ENCODE measurements at regions not wholly inside any gene's neighbourhood (a gene's known extent, or its start where the extent isn't known, plus 50 kb on each side); places are given as distances from the start of the nearest gene placed in this dataset.

DNA sequence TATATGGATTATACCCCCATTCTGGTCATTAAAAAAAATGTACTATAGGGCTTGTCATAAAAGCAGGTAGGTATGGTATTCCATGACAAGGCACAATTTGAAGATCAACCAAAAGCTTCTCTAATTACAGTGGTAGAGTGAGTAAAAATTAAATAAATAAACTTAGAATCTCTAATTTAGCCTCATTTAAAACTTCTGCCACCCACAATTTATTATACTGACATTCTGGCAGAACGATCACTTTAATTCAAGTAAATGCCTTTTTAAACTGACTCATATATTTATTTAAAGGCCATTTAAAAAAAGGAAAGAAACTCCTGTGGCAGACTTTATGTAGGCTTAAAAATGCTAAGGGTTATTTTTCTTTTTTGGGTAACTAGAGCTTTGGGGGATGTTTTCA lies 68.3 kb upstream of the PHACTR2 start:
- TF ChIP-seq, protein P1, sequence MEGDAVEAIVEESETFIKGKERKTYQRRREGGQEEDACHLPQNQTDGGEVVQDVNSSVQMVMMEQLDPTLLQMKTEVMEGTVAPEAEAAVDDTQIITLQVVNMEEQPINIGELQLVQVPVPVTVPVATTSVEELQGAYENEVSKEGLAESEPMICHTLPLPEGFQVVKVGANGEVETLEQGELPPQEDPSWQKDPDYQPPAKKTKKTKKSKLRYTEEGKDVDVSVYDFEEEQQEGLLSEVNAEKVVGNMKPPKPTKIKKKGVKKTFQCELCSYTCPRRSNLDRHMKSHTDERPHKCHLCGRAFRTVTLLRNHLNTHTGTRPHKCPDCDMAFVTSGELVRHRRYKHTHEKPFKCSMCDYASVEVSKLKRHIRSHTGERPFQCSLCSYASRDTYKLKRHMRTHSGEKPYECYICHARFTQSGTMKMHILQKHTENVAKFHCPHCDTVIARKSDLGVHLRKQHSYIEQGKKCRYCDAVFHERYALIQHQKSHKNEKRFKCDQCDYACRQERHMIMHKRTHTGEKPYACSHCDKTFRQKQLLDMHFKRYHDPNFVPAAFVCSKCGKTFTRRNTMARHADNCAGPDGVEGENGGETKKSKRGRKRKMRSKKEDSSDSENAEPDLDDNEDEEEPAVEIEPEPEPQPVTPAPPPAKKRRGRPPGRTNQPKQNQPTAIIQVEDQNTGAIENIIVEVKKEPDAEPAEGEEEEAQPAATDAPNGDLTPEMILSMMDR (IDR thresholded peaks at IDR 0.05; ENCODE audit: insufficient read depth, low read length, poor library complexity, severe bottlenecking) = no peak
- Histone ChIP-seq H3K36me3 (ENCODE audit: control insufficient read depth, insufficient read depth, low read length) (no peaks in the 10 kb centered on the region), H3K4me3 (replicated peaks; ENCODE audit: low read depth, low read length) (no peak overlapping the region), H3K27me3 (replicated peaks; ENCODE audit: control insufficient read depth, insufficient read depth, low read length) (no peaks in the 10 kb centered on the region)
- no peak for DNase-seq (ENCODE audit: extremely low read depth, insufficient read length)

DNA sequence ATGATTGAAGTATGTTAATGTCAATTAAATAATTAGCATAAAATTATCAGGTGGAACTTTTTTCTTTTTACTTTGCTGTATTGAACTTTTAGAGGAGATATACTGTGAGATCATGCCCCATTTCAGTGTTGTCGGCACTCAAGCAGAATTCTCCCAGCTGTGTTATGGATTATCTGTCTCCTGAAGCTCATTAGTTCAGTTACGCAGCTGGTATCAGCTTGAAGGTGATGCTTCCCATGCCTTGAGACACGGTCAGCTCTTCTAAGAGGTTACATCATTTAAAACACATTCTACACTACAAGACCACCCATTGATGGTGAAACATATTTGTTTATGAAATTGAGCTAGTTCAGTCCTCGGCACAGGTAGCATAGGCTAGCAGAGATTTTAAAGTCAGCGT lies 68.9 kb upstream of the PHACTR2 start:
- no peak for DNase-seq (ENCODE audit: extremely low read depth, insufficient read length)
- Histone ChIP-seq H3K36me3 (ENCODE audit: control insufficient read depth, insufficient read depth, low read length) (no peaks in the 10 kb centered on the region), H3K4me3 (replicated peaks; ENCODE audit: low read depth, low read length) (no peak overlapping the region), H3K27me3 (replicated peaks; ENCODE audit: control insufficient read depth, insufficient read depth, low read length) (no peaks in the 10 kb centered on the region)
- TF ChIP-seq, protein P1 (IDR thresholded peaks at IDR 0.05; ENCODE audit: insufficient read depth, low read length, poor library complexity, severe bottlenecking) = no peak

DNA sequence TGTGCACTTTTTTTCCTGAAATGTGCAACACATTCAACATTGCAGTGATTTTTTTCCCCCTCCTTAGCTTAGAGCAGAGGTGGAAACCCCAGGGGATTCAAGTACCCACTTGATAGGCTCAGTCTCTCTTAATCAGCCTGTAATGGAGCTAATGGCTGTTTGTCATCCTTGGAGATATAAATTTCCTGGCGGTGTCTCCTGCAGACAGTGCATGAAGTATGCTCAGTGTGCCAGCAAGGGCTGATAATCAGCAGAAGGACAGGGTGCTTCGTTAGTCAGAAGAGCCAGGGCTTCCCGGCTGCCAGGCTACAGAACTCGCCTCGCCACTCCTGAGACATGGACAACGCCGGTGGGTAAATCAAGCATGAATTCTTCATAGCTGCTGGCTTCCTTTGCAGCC lies 69.8 kb upstream of the PHACTR2 start:
- H3K27me3 ChIP-seq (replicated peaks; ENCODE audit: control insufficient read depth, insufficient read depth, low read length) = no peaks in the 10 kb centered on the region
- H3K36me3 ChIP-seq (ENCODE audit: control insufficient read depth, insufficient read depth, low read length) = no peaks in the 10 kb centered on the region
- no peak overlapping the region for H3K4me3 ChIP-seq (replicated peaks; ENCODE audit: low read depth, low read length)
- no peak for DNase-seq (ENCODE audit: extremely low read depth, insufficient read length)
- TF ChIP-seq, protein P1 (IDR thresholded peaks at IDR 0.05; ENCODE audit: insufficient read depth, low read length, poor library complexity, severe bottlenecking) = no peak

DNA sequence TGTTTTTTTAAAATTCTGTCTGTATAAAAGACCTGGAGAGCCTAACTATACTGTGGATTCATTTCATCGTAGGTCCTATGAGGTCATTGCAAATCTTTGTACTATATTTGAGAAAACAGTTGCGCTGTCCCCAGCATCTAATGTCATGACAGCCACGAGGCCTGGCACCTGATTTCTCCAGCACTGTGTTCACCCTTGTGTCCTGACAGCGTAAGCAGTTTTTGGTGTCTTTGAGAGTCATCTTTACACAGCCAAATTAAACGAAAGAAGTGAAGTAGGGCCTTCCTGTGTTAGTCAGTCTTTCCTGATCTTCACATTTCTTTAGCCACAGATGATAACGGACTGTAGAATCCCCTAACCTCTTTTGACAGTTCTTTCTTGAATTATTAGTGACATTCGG lies 70.6 kb upstream of the PHACTR2 start:
- Histone ChIP-seq H3K36me3 (ENCODE audit: control insufficient read depth, insufficient read depth, low read length) (no peaks in the 10 kb centered on the region), H3K27me3 (replicated peaks; ENCODE audit: control insufficient read depth, insufficient read depth, low read length) (no peaks in the 10 kb centered on the region), H3K4me3 (replicated peaks; ENCODE audit: low read depth, low read length) (no peak overlapping the region)
- no peak for DNase-seq (ENCODE audit: extremely low read depth, insufficient read length)
- TF ChIP-seq, protein P1 (IDR thresholded peaks at IDR 0.05; ENCODE audit: insufficient read depth, low read length, poor library complexity, severe bottlenecking) = no peak

DNA sequence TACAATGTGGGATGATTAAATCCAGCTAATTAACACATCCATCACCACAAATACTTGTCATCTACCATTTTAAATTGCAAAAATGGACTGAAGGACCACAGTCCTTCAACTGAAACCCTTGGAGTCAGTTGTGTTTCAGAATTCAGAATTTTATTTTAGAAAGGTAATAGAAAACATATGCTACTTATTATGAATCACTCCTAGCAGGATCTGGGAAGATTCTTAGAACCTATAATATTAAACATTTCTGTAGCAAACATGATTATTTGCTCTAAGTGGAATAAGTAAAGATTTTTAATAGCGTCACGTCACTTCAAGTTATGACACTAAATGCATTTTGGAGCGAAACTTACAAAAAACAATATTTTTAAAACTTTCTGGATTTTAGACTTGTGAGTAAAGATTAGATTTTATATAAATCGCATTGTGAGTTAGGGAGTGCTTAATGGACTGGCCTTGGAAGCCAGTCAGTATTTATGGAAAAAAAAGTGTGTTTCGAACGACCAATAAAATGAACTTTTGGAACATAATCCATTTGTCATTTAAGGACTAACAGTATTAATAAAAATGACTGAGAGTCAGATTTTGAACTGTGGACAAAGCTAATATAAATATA lies 71.8 kb upstream of the PHACTR2 start:
- no peaks in the 10 kb centered on the region for H3K27me3 ChIP-seq (replicated peaks; ENCODE audit: control insufficient read depth, insufficient read depth, low read length)
- DNase-seq (ENCODE audit: extremely low read depth, insufficient read length) = no peak
- TF ChIP-seq, protein P1 (IDR thresholded peaks at IDR 0.05; ENCODE audit: insufficient read depth, low read length, poor library complexity, severe bottlenecking) = no peak

DNA sequence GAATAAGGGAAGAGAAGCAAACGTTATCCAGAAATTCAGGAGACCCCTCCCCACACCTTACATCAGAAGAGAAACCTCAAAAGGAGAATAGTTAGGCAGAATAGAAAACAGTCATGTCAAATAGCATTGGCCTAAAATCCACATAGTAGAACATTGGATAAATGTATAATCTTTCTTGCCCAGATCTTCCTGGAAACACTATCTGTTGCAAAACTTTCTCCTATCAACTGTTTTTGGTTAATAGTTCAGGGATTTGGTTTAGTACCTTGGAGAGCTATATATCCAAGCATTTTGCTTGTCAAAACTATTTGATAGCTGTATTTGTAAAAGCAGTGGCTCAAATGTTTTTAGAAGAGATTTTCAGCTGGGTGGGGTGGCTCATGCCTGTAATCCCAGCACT lies 74.3 kb upstream of the PHACTR2 start:
- H3K27me3 ChIP-seq (replicated peaks; ENCODE audit: control insufficient read depth, insufficient read depth, low read length) = no peaks in the 10 kb centered on the region
- H3K36me3 ChIP-seq (ENCODE audit: control insufficient read depth, insufficient read depth, low read length) = no peaks in the 10 kb centered on the region
- TF ChIP-seq, protein P1 (IDR thresholded peaks at IDR 0.05; ENCODE audit: insufficient read depth, low read length, poor library complexity, severe bottlenecking) = no peak
- DNase-seq (ENCODE audit: extremely low read depth, insufficient read length) = no peak
- no peak overlapping the region for H3K4me3 ChIP-seq (replicated peaks; ENCODE audit: low read depth, low read length)

More for the DNA sequence above, 71.8 kb upstream of the PHACTR2 start:
- Histone ChIP-seq H3K4me3 (replicated peaks; ENCODE audit: low read depth, low read length) (no peak overlapping the region), H3K36me3 (ENCODE audit: control insufficient read depth, insufficient read depth, low read length) (no peaks in the 10 kb centered on the region)
